SK-N-SH (cell line): ENCODE measurements at regions not wholly inside any gene's neighbourhood (a gene's known extent, or its start where the extent isn't known, plus 50 kb on each side); places are given as distances from the start of the nearest gene placed in this dataset.

Experiments
- CTCF ChIA-PET: fragments of 300-600, 350-600 bp; formaldehyde crosslinking; extraction: SDS; loops from one replicate; lab custom pipeline; 2021; lab: Yijun Ruan, JAX
- POLR2A ChIA-PET: fragments of 350-600 bp; sonication (Branson Sonifier 250); formaldehyde crosslinking; extraction: SDS; loops from one replicate; lab custom pipeline; 2020; ENCODE audit warnings: antibody characterized with exemption, inconsistent platforms; lab: Yijun Ruan, JAX
- DNase-seq: peaks from one replicate; pipeline ENCODE4 v3.0.0; 2012
- H2AFZ ChIP-seq: fragments of 200-600 bp; sonication (generic); 2 replicates; pipeline ENCODE4 v1.8.1; 2016; ENCODE audit warnings: antibody characterized with exemption, mild to moderate bottlenecking, low read depth
- H3F3A ChIP-seq: fragments of 200-600 bp; sonication (generic); replicated peaks from 2 replicates; pipeline ENCODE3; 2016; ENCODE audit warnings: antibody characterized with exemption, mild to moderate bottlenecking; ENCODE audit not compliant: insufficient read depth
- H3K27ac ChIP-seq, 2 experiments: fragments of 200-500 bp in 1 of 2; fragments of 200-600 bp in 1 of 2; sonication (Bioruptor generic) in 1 of 2; sonication (generic), shearing (Covaris generic) in 1 of 2; 2 replicates each; pipeline versions ENCODE4 v1.5.1 to v1.6.1; 2014 to 2016; ENCODE audit warnings: low read depth in 2 of 2, inconsistent platforms in 1 of 2, low read length in 1 of 2, mild to moderate bottlenecking in 1 of 2, mixed read lengths in 1 of 2
- H3K27me3 ChIP-seq: fragments of 200-600 bp; sonication (generic), shearing (Covaris generic); 2 replicates; pipeline ENCODE4 v1.6.1; 2016; ENCODE audit warnings: mixed run types; ENCODE audit not compliant: insufficient read depth
- H3K36me3 ChIP-seq, 2 experiments: fragments of 200-500 bp in 1 of 2; fragments of 200-600 bp in 1 of 2; sonication (Bioruptor generic) in 1 of 2; sonication (generic) in 1 of 2; replicated peaks in 1 of 2; 2 replicates each; pipeline versions ENCODE3 to v1.5.1; 2014 to 2016; ENCODE audit warnings: low read length in 1 of 2, mild to moderate bottlenecking in 1 of 2; ENCODE audit not compliant: insufficient read depth in 2 of 2, control insufficient read depth in 1 of 2
- H3K4me1 ChIP-seq, 2 experiments: fragments of 200-500 bp in 1 of 2; fragments of 200-600 bp in 1 of 2; sonication (Bioruptor generic) in 1 of 2; sonication (generic), shearing (Covaris generic) in 1 of 2; 2 replicates each; pipeline versions ENCODE4 v1.5.1 to v1.6.1; 2014 to 2016; ENCODE audit warnings: low read depth in 1 of 2, low read length in 1 of 2, mixed run types in 1 of 2; ENCODE audit not compliant: insufficient read depth in 2 of 2, control insufficient read depth in 1 of 2
- H3K4me2 ChIP-seq: fragments of 200-600 bp; sonication (generic), shearing (Covaris generic); 2 replicates; pipeline ENCODE4 v1.6.1; 2017; ENCODE audit warnings: mixed run types
- H3K4me3 ChIP-seq, 2 experiments: fragments of 200-500 bp in 1 of 2; fragments of 200-600 bp in 1 of 2; sonication (Bioruptor generic) in 1 of 2; sonication (generic), shearing (Covaris generic) in 1 of 2; 2 replicates each; pipeline versions ENCODE4 v1.5.1 to v1.8.1; 2014 to 2016; ENCODE audit warnings: low read depth in 2 of 2, inconsistent platforms in 1 of 2, low read length in 1 of 2, mild to moderate bottlenecking in 1 of 2, mixed read lengths in 1 of 2, moderate library complexity in 1 of 2
- H3K79me2 ChIP-seq: fragments of 200-600 bp; sonication (generic); 2 replicates; pipeline ENCODE4 v1.8.1; 2017; ENCODE audit warnings: mild to moderate bottlenecking; ENCODE audit not compliant: insufficient read depth
- H3K9ac ChIP-seq: fragments of 200-600 bp; sonication (generic); 2 replicates; pipeline ENCODE4 v1.6.1; 2017; ENCODE audit warnings: mixed run types
- H3K9me2 ChIP-seq: fragments of 200-600 bp; sonication (generic); 2 replicates; pipeline ENCODE4 v1.6.1; 2017; ENCODE audit warnings: mixed run types
- H3K9me3 ChIP-seq: fragments of 200-600 bp; sonication (generic); 2 replicates; pipeline ENCODE4 v1.6.1; 2017; ENCODE audit warnings: mixed run types, mild to moderate bottlenecking, moderate library complexity
- H4K20me1 ChIP-seq: fragments of 200-600 bp; sonication (generic); 2 replicates; pipeline ENCODE4 v1.6.1; 2017; ENCODE audit warnings: mild to moderate bottlenecking, mixed run types; ENCODE audit not compliant: insufficient read depth
- CHD2 ChIP-seq: fragments of 150-350 bp; IDR thresholded peaks from 2 replicates; pipeline ENCODE4 v1.6.1; 2018; ENCODE audit warnings: low read length; ENCODE audit not compliant: partially characterized antibody
- ELF1 ChIP-seq: IDR thresholded peaks from 2 replicates; pipeline ENCODE4 v1.4.0; 2012
- EZH2phosphoT487 ChIP-seq: fragments of 200-600 bp; sonication (generic); IDR thresholded peaks from 2 replicates; pipeline ENCODE4 v1.6.1; 2017; ENCODE audit warnings: low read depth, mixed run types, mild to moderate bottlenecking, antibody characterized with exemption, moderate library complexity, borderline replicate concordance
- GATA2 ChIP-seq: sonication (generic); formaldehyde crosslinking; IDR thresholded peaks from 2 replicates; pipeline ENCODE4 v1.5.0; 2020; ENCODE audit warnings: mild to moderate bottlenecking, missing genetic modification reagents
- JUND ChIP-seq: IDR thresholded peaks from 2 replicates; pipeline ENCODE4 v1.4.0; 2012
- MEF2A ChIP-seq: IDR thresholded peaks from 2 replicates; pipeline ENCODE4 v1.4.0; 2012; ENCODE audit warnings: low read depth, borderline replicate concordance
- MXI1 ChIP-seq: IDR thresholded peaks from 2 replicates; pipeline ENCODE4 v1.6.1; 2012; ENCODE audit warnings: mild to moderate bottlenecking, low read depth, low read length, improper control_type of control experiment
- NRF1 ChIP-seq: IDR thresholded peaks from 2 replicates; pipeline ENCODE4 v1.6.1; 2012; ENCODE audit warnings: low read depth, mild to moderate bottlenecking, low read length
- POLR2AphosphoS5 ChIP-seq: IDR thresholded peaks from 2 replicates; pipeline ENCODE4 v1.6.1; 2012; ENCODE audit warnings: low read depth, low read length
- RAD21 ChIP-seq: IDR thresholded peaks from 2 replicates; pipeline ENCODE4 v1.6.1; 2012; ENCODE audit warnings: mild to moderate bottlenecking, low read length
- SIN3A ChIP-seq: IDR thresholded peaks from 2 replicates; pipeline ENCODE4 v1.6.1; 2012; ENCODE audit warnings: low read depth, mild to moderate bottlenecking, low read length, moderate library complexity, borderline replicate concordance
- SMC3 ChIP-seq: IDR thresholded peaks from 2 replicates; pipeline ENCODE4 v1.6.1; 2012; ENCODE audit warnings: low read depth, low read length, improper control_type of control experiment
- TCF12 ChIP-seq: IDR thresholded peaks from 2 replicates; pipeline ENCODE4 v1.4.0; 2012
- TEAD4 ChIP-seq: IDR thresholded peaks from 2 replicates; pipeline ENCODE4 v1.4.0; 2012; ENCODE audit warnings: mild to moderate bottlenecking, borderline replicate concordance; ENCODE audit not compliant: insufficient read depth
- YY1 ChIP-seq: IDR thresholded peaks from 2 replicates; pipeline ENCODE4 v1.4.0; 2012; ENCODE audit warnings: low read depth, mild to moderate bottlenecking
- WGBS: methylation state at CpG from one replicate; pipeline ENCODE4 v1.1.6; 2017; ENCODE audit warnings: low lambda C conversion rate; 5-methylcytosine and 5-hydroxymethylcytosine counted together
- TF ChIP-seq, protein P1 (sequence below): IDR thresholded peaks from 2 replicates; pipeline ENCODE4 v1.4.0; 2012; ENCODE audit warnings: low read depth
- TF ChIP-seq, protein P2 (sequence below): IDR thresholded peaks from 2 replicates; pipeline ENCODE4; 2012
- TF ChIP-seq, protein P3 (sequence below): fragments of 150-350 bp; IDR thresholded peaks from 2 replicates; pipeline ENCODE4 v1.6.1; 2016; ENCODE audit warnings: mild to moderate bottlenecking, low read depth, low read length
- TF ChIP-seq, protein P4 (sequence below): fragments of 150-350 bp; IDR thresholded peaks from 2 replicates; pipeline ENCODE4 v1.6.1; 2017; ENCODE audit warnings: antibody characterized with exemption, low read length, low read depth, borderline replicate concordance

DNA sequence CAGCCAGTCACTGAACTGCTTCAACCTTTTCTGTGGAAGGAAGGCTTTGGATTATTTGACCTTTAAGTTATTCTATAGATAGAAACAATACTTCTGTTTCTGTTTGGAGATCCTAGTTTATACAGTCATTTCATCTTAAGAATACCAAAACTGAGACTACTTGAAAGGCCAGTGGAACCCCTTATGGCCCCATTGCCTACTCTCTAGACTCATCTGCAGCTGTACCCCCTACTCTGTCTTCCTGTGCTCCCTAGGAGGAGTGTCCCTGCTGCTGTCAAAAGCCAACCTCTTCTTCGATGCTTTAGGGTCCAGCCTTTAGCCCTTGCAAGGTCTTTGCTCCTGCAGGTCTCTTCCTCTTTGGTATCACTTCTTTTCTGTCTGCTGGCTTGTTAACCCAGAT is 169.6 kb downstream of the EDEM1 start:
- DNase-seq: no peak
- Histone ChIP-seq H3K27me3 (no peaks in the 10 kb centered on the region), H3K9ac (no peak overlapping the region), H3K9me3 (no peaks in the 10 kb centered on the region), H3K4me1 (no peaks in the 10 kb centered on the region), H3K9me2 (no peaks in the 10 kb centered on the region), H3K79me2 (no peaks in the 10 kb centered on the region), H3F3A (no peaks in the 10 kb centered on the region), H3K4me2 (no peak overlapping the region), H4K20me1 (no peaks in the 10 kb centered on the region), H3K36me3 (no peaks in the 10 kb centered on the region), H3K4me3 (no peak overlapping the region), H2AFZ (no peak overlapping the region), H3K27ac (no peak overlapping the region)
- ChIA-PET POLR2A (no interaction called here), CTCF (no interaction called here)
- TF ChIP-seq TEAD4 (no peak), YY1 (no peak), GATA2 (no peak), RAD21 (no peak), MXI1 (no peak)
- TF ChIP-seq, protein P1, sequence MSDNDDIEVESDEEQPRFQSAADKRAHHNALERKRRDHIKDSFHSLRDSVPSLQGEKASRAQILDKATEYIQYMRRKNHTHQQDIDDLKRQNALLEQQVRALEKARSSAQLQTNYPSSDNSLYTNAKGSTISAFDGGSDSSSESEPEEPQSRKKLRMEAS: no peak
- WGBS: 0% methylated on average over 1 of the region's 1 CpG

DNA sequence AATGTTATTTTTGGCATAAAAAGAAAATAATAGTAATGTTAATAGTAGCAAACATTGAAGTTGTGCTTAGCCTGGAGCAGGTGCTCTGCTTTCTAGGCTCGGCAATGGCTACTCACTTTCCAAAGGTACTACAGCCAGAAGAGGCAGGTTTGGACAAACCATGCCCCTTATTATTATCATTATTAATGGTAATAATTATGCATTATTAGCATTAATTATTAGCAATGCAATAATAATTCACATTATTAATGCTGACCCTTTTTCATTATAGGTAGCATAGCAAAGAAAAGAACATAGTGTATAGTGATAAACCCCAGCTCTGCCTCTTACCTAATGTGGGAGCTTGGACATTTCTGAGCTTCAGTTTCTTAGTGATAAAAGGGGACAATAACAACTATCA is 171.4 kb downstream of the EDEM1 start:
- no peaks in the 10 kb centered on the region for H3K79me2 ChIP-seq
- TF ChIP-seq, protein P2, sequence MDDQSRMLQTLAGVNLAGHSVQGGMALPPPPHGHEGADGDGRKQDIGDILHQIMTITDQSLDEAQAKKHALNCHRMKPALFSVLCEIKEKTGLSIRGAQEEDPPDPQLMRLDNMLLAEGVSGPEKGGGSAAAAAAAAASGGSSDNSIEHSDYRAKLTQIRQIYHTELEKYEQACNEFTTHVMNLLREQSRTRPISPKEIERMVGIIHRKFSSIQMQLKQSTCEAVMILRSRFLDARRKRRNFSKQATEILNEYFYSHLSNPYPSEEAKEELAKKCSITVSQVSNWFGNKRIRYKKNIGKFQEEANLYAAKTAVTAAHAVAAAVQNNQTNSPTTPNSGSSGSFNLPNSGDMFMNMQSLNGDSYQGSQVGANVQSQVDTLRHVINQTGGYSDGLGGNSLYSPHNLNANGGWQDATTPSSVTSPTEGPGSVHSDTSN: no peak
- TF ChIP-seq, protein P3, sequence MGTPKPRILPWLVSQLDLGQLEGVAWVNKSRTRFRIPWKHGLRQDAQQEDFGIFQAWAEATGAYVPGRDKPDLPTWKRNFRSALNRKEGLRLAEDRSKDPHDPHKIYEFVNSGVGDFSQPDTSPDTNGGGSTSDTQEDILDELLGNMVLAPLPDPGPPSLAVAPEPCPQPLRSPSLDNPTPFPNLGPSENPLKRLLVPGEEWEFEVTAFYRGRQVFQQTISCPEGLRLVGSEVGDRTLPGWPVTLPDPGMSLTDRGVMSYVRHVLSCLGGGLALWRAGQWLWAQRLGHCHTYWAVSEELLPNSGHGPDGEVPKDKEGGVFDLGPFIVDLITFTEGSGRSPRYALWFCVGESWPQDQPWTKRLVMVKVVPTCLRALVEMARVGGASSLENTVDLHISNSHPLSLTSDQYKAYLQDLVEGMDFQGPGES: no peak
- no peak overlapping the region for H3K4me2 ChIP-seq
- H3K4me3 ChIP-seq: no peak overlapping the region
- H3K27me3 ChIP-seq: no peaks in the 10 kb centered on the region
- no peaks in the 10 kb centered on the region for H3K4me1 ChIP-seq
- POLR2A ChIA-PET: no interaction called here
- 23% methylated on average over 1 of the region's 1 CpG for WGBS
- H2AFZ ChIP-seq: no peak overlapping the region
- no peaks in the 10 kb centered on the region for H4K20me1 ChIP-seq
- H3K9me3 ChIP-seq: no peaks in the 10 kb centered on the region
- H3K36me3 ChIP-seq: no peaks in the 10 kb centered on the region
- CTCF ChIA-PET: no interaction called here
- H3F3A ChIP-seq: no peaks in the 10 kb centered on the region
- no peak for DNase-seq
- H3K9me2 ChIP-seq: no peaks in the 10 kb centered on the region
- no peak overlapping the region for H3K9ac ChIP-seq
- no peak overlapping the region for H3K27ac ChIP-seq

DNA sequence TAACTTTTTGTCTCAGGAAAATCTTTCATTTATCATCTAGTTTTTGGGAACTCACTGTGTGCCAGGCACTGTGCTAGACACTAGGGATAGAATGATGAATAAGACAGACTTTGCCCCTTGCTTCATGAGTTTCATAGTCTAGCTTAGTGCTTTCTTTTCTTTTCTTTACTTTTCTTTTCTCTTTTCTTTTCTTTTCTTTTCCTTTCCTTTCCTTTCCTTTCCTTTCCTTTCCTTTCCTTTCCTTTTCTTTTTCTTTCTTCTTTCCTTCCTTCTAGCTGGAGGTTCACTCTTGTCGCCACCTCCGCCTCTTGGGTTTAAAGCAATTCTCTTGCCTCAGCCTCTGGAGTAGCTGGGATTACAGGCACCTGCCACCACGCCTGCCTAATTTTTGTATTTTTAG is 172.9 kb downstream of the EDEM1 start:
- Histone ChIP-seq H3K79me2 (no peaks in the 10 kb centered on the region), H3F3A (no peaks in the 10 kb centered on the region), H2AFZ (no peak overlapping the region), H3K9me2 (no peaks in the 10 kb centered on the region), H3K9ac (no peak overlapping the region), H3K4me2 (no peak overlapping the region), H3K27me3 (no peaks in the 10 kb centered on the region), H4K20me1 (no peaks in the 10 kb centered on the region), H3K36me3 (no peaks in the 10 kb centered on the region), H3K4me1 (no peaks in the 10 kb centered on the region), H3K27ac (no peak overlapping the region), H3K9me3 (no peaks in the 10 kb centered on the region), H3K4me3 (no peak overlapping the region)
- WGBS: 30% methylated on average over 3 of the region's 3 CpGs
- ChIA-PET CTCF (no interaction called here), POLR2A (no interaction called here)
- DNase-seq: no peak
- TF ChIP-seq TCF12 (no peak), MEF2A (no peak), SMC3 (no peak), EZH2phosphoT487 (no peak), GATA2 (no peak), POLR2AphosphoS5 (no peak), JUND (no peak), MXI1 (no peak), NRF1 (no peak), SIN3A (no peak), ELF1 (no peak), CHD2 (no peak)
- TF ChIP-seq, protein P2: no peak
- TF ChIP-seq, protein P4, sequence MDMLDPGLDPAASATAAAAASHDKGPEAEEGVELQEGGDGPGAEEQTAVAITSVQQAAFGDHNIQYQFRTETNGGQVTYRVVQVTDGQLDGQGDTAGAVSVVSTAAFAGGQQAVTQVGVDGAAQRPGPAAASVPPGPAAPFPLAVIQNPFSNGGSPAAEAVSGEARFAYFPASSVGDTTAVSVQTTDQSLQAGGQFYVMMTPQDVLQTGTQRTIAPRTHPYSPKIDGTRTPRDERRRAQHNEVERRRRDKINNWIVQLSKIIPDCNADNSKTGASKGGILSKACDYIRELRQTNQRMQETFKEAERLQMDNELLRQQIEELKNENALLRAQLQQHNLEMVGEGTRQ: no peak
